ENCODE measurements at regions not wholly inside any gene's neighbourhood (a gene's known extent, or its start where the extent isn't known, plus 50 kb on each side); places are given as distances from the start of the nearest gene placed in this dataset.

GRCh38 chr6:119566546-119567260 is 217.1 kb upstream of the MAN1A1 start:
- H3K27me3 ChIP-seq (ENCODE audit: control insufficient read depth, extremely low read depth, insufficient read depth, low read length) = no peaks in the 10 kb centered on the region
- no peak overlapping the region for H2AFZ ChIP-seq (ENCODE audit: control insufficient read depth, low read length)
- H3K36me3 ChIP-seq (ENCODE audit: control insufficient read depth in 2 of 2, extremely low read depth in 1 of 2, insufficient read depth in 2 of 2, low read length in 2 of 2) = no peaks in the 10 kb centered on the region
- no peaks in the 10 kb centered on the region for H3K79me2 ChIP-seq (ENCODE audit: control insufficient read depth, insufficient read depth, low read length)
- H3K27ac ChIP-seq (ENCODE audit: control insufficient read depth, insufficient read depth, low read length) = no peak overlapping the region
- H3K9me3 ChIP-seq (ENCODE audit: control insufficient read depth, low read depth, low read length) = no peaks in the 10 kb centered on the region
- no peaks in the 10 kb centered on the region for H4K20me1 ChIP-seq (ENCODE audit: control insufficient read depth, extremely low read depth, insufficient read depth, low read length)
- TF ChIP-seq CTCF (optimal IDR thresholded peaks at IDR 0.05 in 1 of 3, IDR thresholded peaks at IDR 0.05 in 1 of 3, conservative IDR thresholded peaks at IDR 0.05 in 1 of 3; ENCODE audit: extremely low read depth in 1 of 3, insufficient read depth in 2 of 3, low read length in 3 of 3) (no peak), EZH2 (IDR thresholded peaks at IDR 0.05; ENCODE audit: low read length) (no peak)
- H3K9me1 ChIP-seq (ENCODE audit: control insufficient read depth, extremely low read depth, insufficient read depth, low read length) = no peaks in the 10 kb centered on the region
- dilution Hi-C loops (cut with MboI; ENCODE audit: extremely low pct_ligation_motif_present, low sequenced_read_pairs) = no loop called here
- DNase-seq (ENCODE audit: low read depth, low spot score) (no peak), FAIRE-seq (no peak)
- no peak overlapping the region for H3K4me2 ChIP-seq (ENCODE audit: control insufficient read depth, extremely low read depth, insufficient read depth, low read depth, low read length)
- no peak overlapping the region for H3K9ac ChIP-seq (ENCODE audit: control insufficient read depth, extremely low read depth, insufficient read depth, low read length)
- no peak overlapping the region for H3K4me3 ChIP-seq (ENCODE audit: control insufficient read depth in 2 of 3, extremely low read depth in 1 of 3, insufficient read depth in 2 of 3, low read depth in 1 of 3, low read length in 3 of 3)
- peaks cover 7% of the 10 kb centered on the region for H3K4me1 ChIP-seq (ENCODE audit: control insufficient read depth, extremely low read depth, insufficient read depth, low read length)

- H3K36me3 ChIP-seq (ENCODE audit: control insufficient read depth in 2 of 2, extremely low read depth in 1 of 2, insufficient read depth in 2 of 2, low read length in 2 of 2) = no peaks in the 10 kb centered on the region
- no peaks in the 10 kb centered on the region for H3K9me1 ChIP-seq (ENCODE audit: control insufficient read depth, extremely low read depth, insufficient read depth, low read length)
- H3K9ac ChIP-seq (ENCODE audit: control insufficient read depth, extremely low read depth, insufficient read depth, low read length) = no peak overlapping the region
- no peak for TF ChIP-seq CTCF (optimal IDR thresholded peaks at IDR 0.05 in 1 of 3, IDR thresholded peaks at IDR 0.05 in 1 of 3, conservative IDR thresholded peaks at IDR 0.05 in 1 of 3; ENCODE audit: extremely low read depth in 1 of 3, insufficient read depth in 2 of 3, low read length in 3 of 3)
- no peak for TF ChIP-seq EZH2 (IDR thresholded peaks at IDR 0.05; ENCODE audit: low read length)
- FAIRE-seq (peak; percentile 83), DNase-seq (ENCODE audit: low read depth, low spot score) (no peak)
- no peaks in the 10 kb centered on the region for H3K27me3 ChIP-seq (ENCODE audit: control insufficient read depth, extremely low read depth, insufficient read depth, low read length)
- dilution Hi-C loops (cut with MboI; ENCODE audit: extremely low pct_ligation_motif_present, low sequenced_read_pairs) = no loop called here
- peak overlapping the region; percentile 82 for H2AFZ ChIP-seq (ENCODE audit: control insufficient read depth, low read length)
- H3K4me1 ChIP-seq (ENCODE audit: control insufficient read depth, extremely low read depth, insufficient read depth, low read length) = peaks cover 7% of the 10 kb centered on the region
- H4K20me1 ChIP-seq (ENCODE audit: control insufficient read depth, extremely low read depth, insufficient read depth, low read length) = no peaks in the 10 kb centered on the region
- no peak overlapping the region for H3K4me3 ChIP-seq (ENCODE audit: control insufficient read depth in 2 of 3, extremely low read depth in 1 of 3, insufficient read depth in 2 of 3, low read depth in 1 of 3, low read length in 3 of 3)
- H3K9me3 ChIP-seq (ENCODE audit: control insufficient read depth, low read depth, low read length) = no peaks in the 10 kb centered on the region
- peak overlapping the region; percentile 41 for H3K4me2 ChIP-seq (ENCODE audit: control insufficient read depth, extremely low read depth, insufficient read depth, low read depth, low read length)
- no peak overlapping the region for H3K27ac ChIP-seq (ENCODE audit: control insufficient read depth, insufficient read depth, low read length)
- no peaks in the 10 kb centered on the region for H3K79me2 ChIP-seq (ENCODE audit: control insufficient read depth, insufficient read depth, low read length)
Observed at GRCh38 chr6:119565893-119566292, 216.3 kb upstream of the MAN1A1 start.

All from keratinocyte (primary cell).